ENCODE measurements at regions not wholly inside any gene's neighbourhood (a gene's known extent, or its start where the extent isn't known, plus 50 kb on each side); places are given as distances from the start of the nearest gene placed in this dataset.

DNA sequence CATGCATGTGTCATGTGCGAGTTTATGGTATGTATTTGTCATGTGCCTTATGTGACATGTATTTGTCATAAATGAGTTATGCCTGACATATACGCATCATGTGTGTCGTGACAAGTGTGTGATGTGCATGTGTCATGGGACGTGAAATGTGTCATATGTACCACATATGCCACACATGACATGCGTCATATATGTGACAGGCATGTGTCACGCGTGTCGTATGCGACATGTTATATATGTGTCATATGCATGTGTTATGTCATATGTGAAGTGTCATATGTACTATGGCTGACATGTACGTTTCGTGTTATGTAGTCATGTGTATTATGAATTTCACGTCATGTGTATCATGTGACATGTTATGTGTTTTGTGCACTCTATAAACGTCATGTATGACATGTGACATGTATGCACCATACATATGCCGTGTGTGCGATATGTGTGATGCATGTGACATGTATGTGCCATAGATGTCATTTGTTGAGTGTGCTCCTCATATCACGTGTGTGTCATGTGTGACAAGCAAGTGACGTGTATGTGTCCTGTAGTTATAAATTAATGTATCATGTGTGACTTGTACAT is 2152.3 kb upstream of the PIK3C3 start:
- no peak for DNase-seq (ENCODE audit: low spot score)
- no peak for ATAC-seq

GRCh38 chr18:39801848-39802247 is 2153.2 kb upstream of the PIK3C3 start:
- no peak for DNase-seq (ENCODE audit: low spot score)
- no peak for ATAC-seq

DNA sequence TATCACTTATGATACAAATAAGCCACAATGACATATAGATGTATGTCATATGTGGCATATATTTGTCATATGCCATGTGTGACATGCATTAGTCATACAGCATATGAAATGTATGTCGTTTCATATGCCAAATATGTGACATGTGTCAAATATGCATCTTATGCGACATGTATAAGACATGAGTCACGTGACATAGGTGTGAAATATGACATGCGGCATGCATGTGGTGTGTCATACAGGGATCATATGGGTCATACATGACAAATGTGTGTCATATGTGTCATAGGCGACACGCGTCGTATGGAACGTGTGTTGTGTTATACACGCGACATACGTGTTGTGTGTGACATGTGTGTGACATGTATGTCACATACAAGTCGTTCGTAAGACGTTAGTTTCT is 2154.0 kb upstream of the PIK3C3 start:
- DNase-seq (ENCODE audit: low spot score) (no peak), ATAC-seq (no peak)

GRCh38 chr18:39799006-39799405 is 2156.0 kb upstream of the PIK3C3 start:
- ATAC-seq (no peak), DNase-seq (ENCODE audit: low spot score) (no peak)

DNA sequence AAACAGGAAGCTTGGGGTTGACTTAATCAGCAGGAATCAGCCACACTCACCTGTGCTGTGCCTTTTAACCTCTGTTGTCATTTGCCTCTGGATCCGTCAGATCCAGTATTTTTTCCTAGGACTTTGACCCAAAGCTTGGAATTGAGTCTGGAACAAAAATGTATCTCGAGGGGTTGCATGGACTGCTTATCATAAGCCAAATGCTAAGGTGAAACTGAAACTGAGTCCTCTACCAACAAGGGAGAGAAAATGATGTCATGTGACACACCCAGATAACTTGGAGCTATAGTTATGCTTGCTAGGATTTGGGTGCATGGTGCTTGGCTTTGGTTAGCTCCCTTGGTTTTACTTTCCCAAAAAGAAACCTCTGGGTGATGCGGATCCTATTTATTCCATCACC is 2158.6 kb upstream of the PIK3C3 start:
- DNase-seq (ENCODE audit: low spot score) (no peak), ATAC-seq (no peak)

DNA sequence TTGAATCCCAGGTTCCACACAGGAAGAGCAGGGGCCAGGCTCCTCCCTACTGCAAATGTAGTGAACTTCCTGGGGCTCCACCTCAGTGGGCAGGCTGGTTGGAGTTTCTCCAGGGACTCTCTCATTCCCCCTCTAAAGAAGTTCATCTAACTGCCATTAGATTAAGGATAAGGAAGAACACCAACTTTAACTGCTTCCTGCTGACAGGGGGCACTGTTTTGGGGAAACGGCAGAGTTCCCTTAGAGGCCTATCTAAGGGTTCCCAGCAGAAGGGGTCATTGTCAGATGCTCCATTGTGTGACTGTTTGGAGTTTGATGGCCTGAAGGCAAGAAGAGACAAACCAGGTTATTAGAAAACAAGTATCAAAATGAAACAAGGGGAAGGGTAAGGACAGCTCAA is 2159.7 kb upstream of the PIK3C3 start:
- DNase-seq (ENCODE audit: low spot score), result no peak

DNA sequence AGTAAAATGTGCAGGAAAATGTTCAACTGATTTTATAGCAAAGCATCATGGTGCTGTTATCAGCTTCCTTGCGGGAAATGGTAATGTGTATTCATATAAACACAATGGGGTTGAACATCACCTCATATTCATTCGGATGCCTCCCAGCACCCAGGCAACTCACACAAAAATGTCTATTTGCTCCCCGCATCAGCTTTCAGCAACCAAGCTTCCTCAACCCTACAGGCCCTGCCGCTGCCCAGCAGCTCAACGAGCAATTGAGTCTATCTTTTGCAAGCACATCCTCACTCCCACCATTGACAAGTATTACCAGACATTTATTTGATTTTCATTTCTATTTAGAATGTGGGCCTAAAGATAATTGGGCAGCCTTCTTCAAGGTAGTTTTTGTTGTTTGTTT is 2161.4 kb upstream of the PIK3C3 start:
- ATAC-seq, result no peak
- DNase-seq (ENCODE audit: low spot score), result no peak

More for the DNA sequence above, 2159.7 kb upstream of the PIK3C3 start:
- no peak for ATAC-seq

GRCh38 chr18:39788383-39788782 is 2166.7 kb upstream of the PIK3C3 start:
- DNase-seq (ENCODE audit: low spot score) (no peak), ATAC-seq (no peak)

- ATAC-seq (no peak), DNase-seq (ENCODE audit: low spot score) (no peak)
Measured at GRCh38 chr18:39786477-39786876, 2168.6 kb upstream of the PIK3C3 start.

DNA sequence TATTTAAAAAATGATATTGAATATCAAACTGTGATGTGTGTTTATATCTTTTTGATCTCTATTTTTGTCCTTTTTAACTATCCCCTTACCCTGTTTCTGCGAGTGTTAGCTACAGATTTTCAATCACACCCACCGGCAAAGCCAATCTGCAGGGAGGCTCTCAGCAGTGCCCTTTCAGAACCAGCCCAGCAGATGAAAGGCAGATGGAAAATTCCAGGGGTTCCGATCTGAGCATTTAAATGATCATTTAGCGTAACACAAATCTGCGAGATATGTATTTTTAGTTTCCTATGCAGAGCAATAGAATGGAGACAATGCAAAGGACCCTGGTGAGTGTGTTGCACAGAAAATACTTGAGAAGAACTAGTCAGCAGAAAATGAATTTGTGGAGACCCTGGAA is 2170.5 kb upstream of the PIK3C3 start:
- DNase-seq (ENCODE audit: low spot score), result no peak
- no peak for ATAC-seq

- ATAC-seq, result no peak
- DNase-seq (ENCODE audit: low spot score), result no peak
Measured at GRCh38 chr18:39781565-39781964, 2173.5 kb upstream of the PIK3C3 start.

DNA sequence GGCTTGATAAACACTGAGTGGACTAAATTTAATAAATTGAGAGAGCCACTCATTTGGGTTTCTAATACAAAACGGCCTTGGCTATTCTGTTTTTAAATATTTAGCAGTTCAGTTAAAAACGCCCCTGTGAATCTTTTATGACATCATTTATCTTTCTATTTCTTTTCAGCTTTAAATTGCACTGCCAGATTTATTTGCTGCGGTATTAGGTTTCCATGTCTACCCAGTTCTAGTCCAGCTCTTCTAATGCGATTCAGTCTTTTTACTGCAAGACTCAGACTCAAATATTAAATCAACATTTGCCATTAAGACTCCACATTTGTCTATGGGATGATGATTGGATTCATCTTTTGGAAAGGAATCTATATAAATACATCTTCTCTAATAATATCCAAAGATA is 2174.3 kb upstream of the PIK3C3 start:
- DNase-seq (ENCODE audit: low spot score), result no peak
- ATAC-seq, result no peak

- DNase-seq (ENCODE audit: low spot score) (no peak), ATAC-seq (no peak)
Measured at GRCh38 chr18:39779926-39780325, 2175.1 kb upstream of the PIK3C3 start.

DNA sequence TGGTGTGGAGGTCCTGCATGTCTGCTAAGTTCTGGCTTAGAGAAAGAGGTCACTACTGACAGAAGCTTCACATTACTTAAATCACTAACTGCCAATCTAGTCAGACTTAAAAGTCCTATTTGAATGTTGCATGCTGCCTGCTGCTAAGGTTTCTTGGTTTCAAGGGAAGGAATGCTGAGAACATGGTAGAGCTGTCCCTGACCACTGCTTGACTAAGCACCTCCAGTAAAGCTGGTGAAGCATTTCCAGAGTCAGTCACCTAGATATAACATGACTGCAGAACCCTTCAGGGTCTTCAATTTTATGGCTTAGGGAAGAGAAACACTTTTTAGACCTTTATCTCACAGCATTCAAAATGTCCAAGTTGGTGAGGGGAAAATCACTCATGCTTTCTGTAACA is 2178.3 kb upstream of the PIK3C3 start:
- DNase-seq (ENCODE audit: low spot score) (no peak), ATAC-seq (no peak)

DNA sequence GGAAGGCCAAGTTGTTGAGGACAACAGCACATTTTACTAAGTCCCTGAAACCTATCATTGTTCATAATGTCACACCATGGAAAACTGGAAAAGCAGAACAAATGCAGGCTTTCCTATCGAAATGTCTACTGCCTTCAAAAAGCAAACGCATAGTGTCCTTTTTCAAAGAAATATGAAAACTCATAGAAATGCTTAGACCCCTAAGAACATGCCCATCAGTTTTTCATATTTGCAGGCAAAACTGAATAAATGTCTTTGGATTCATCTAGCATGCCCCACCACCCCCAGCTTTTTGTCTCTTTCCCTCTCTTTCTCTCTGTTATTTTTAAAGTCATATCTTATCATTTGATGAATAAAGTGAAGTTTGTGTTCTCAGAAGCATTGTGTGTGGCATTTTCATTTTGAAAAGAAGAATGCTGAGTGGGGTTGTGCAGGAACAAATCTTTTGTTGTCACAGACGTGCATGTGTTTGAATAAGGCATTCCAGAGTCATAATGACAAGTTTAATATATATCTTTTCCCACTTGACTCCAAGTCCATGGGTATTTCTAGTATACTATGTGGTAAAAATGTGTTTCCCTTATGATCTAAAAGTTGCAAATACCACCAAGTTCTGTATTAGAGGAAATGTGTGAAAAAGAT is 2180.0 kb upstream of the PIK3C3 start:
- DNase-seq (ENCODE audit: low spot score) (no peak), ATAC-seq (no peak)

- no peak for DNase-seq (ENCODE audit: low spot score)
- ATAC-seq, result no peak
Measured at GRCh38 chr18:39773646-39774045, 2181.4 kb upstream of the PIK3C3 start.

- no peak for ATAC-seq
- DNase-seq (ENCODE audit: low spot score), result no peak
Measured at GRCh38 chr18:39772155-39772919, 2182.7 kb upstream of the PIK3C3 start.

DNA sequence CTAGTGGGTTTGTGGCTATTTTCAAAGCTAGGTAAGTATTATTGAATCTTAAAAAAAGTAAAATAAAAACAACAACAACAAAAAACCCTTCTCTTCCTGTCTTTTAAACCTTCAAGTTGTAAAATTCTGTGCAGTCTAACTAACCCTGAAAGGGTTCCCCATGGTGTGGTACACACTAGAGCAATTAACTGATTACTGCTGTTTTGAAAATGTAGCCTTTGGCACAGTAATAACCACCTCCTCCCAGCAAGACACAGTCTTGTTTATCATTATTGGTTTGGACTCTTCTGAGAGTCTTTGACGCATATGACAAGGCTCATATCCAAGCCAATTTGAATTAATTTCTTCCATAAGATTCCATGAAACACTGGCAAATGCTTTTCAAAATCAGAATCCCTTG is 2184.6 kb upstream of the PIK3C3 start:
- DNase-seq (ENCODE audit: low spot score) (no peak), ATAC-seq (no peak)

- ATAC-seq, result no peak
Measured at GRCh38 chr18:39764873-39765272, 2190.2 kb upstream of the PIK3C3 start.

GRCh38 chr18:39761273-39761672 is 2193.8 kb upstream of the PIK3C3 start:
- DNase-seq (ENCODE audit: low spot score) (no peak), ATAC-seq (no peak)

More at GRCh38 chr18:39764873-39765272, 2190.2 kb upstream of the PIK3C3 start:
- no peak for DNase-seq (ENCODE audit: low spot score)

DNA sequence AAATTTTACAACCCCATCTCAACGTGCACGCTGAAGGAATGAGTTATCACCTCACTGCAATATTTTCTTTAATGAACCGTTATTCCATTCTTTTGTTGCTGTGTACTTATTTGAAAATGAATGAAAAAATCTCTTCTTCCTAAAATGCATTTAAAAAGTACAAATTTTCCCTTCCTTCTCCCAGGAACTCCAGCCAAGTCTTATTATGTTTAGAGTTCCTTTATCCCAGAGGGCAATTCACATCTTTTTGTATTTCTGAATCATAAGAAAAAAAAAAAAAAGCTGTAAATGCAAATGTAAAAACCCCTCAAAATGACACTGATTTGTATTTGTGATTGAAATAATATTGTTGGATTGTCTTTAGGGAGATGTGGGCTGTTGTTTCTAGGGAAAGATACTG is 2194.3 kb upstream of the CELF4 start:
- DNase-seq (ENCODE audit: low spot score), result no peak
- ATAC-seq, result no peak

DNA sequence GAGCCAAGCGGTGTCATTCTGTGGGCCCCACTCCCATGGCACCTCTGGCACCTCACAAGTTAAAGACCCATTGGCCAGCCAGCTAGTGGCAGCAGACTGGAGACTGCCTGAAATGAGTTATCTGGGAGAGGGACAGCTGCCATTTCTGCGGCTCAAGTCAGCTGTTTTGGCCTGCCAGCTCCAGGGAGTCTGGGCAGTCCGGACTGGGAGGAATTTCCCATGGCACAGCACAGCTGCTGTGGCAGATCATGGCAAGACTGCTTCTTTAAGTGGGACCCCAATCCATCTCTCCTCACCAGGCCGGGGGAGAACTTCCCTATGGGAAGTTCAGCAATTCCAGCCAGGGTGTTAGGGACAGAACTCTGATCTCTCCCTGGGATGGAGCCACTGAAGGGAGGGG is 2187.6 kb upstream of the CELF4 start:
- DNase-seq (ENCODE audit: low spot score), result no peak

More for the DNA sequence above, 2187.6 kb upstream of the CELF4 start:
- ATAC-seq, result no peak
